Endothelial cell of umbilical vein (primary cell): ENCODE measurements at regions not wholly inside any gene's neighbourhood (a gene's known extent, or its start where the extent isn't known, plus 50 kb on each side); places are given as distances from the start of the nearest gene placed in this dataset.

ENCODE experiments used
- BruUV-seq: library from RNA; stranded (reverse); fragments of 400-500 nt; replicated peaks from 2 replicates; lab custom pipeline; 2021; lab: Mats Ljungman, UMichigan
- CTCF ChIA-PET: fragments of 300-600, 350-600 bp; sonication (Branson Sonifier 250); formaldehyde crosslinking; loops from one replicate; lab custom pipeline; 2021; ENCODE audit warnings: antibody characterized with exemption, inconsistent platforms; lab: Charles Lee
- POLR2A ChIA-PET: fragments of 300-600, 350-600 bp; sonication (Branson Sonifier 250); formaldehyde crosslinking; loops from one replicate; lab custom pipeline; 2021; ENCODE audit warnings: antibody characterized with exemption, inconsistent platforms; lab: Charles Lee
- DNase-seq: peaks from one replicate; pipeline ENCODE4 v3.0.0-alpha.2; 2011; ENCODE audit warnings: low read depth, low spot score
- FAIRE-seq: peaks from 2 replicates; lab custom pipeline; 2011; peaks lifted over from hg19 to GRCh38; lab: Jason Lieb, UNC
- H2AFZ ChIP-seq: 2 replicates; pipeline ENCODE4 v1.6.0; 2012; ENCODE audit warnings: low read depth, low read length, control low read depth, inconsistent platforms
- H3K27ac ChIP-seq: 2 replicates; pipeline ENCODE4 v1.5.1; 2011; ENCODE audit warnings: low read depth, mild to moderate bottlenecking, control low read depth, low read length, moderate library complexity; ENCODE audit not compliant: insufficient read depth
- H3K27me3 ChIP-seq, 2 experiments: 2 replicates each; pipeline versions ENCODE4 v1.6.0 to v1.6.1; 2011; ENCODE audit warnings: low read length in 2 of 2, mixed read lengths in 1 of 2; ENCODE audit not compliant: control insufficient read depth in 2 of 2, insufficient read depth in 2 of 2
- H3K36me3 ChIP-seq, 2 experiments: 2 replicates in 1 of 2; 3 replicates in 1 of 2; pipeline ENCODE4 v1.5.1; 2011; ENCODE audit warnings: low read length in 2 of 2, mild to moderate bottlenecking in 1 of 2, moderate library complexity in 1 of 2; ENCODE audit not compliant: control insufficient read depth in 2 of 2, insufficient read depth in 2 of 2; ENCODE audit errors: extremely low read depth in 1 of 2
- H3K4me1 ChIP-seq: 3 replicates; pipeline ENCODE4 v1.5.1; 2011; ENCODE audit warnings: mild to moderate bottlenecking, low read length; ENCODE audit not compliant: control insufficient read depth, insufficient read depth; ENCODE audit errors: extremely low read depth
- H3K4me2 ChIP-seq: 2 replicates; pipeline ENCODE4 v1.6.1; 2011; ENCODE audit warnings: low read length, control low read depth, mixed read lengths; ENCODE audit not compliant: insufficient read depth
- H3K4me3 ChIP-seq, 3 experiments: fragments of 200-600 bp in 1 of 3; sonication (generic), shearing (Covaris generic) in 1 of 3; replicated peaks in 1 of 3; 2 replicates each; pipeline ENCODE4 v1.5.1; 2011 to 2016; ENCODE audit warnings: control low read depth in 3 of 3, low read length in 3 of 3, mild to moderate bottlenecking in 2 of 3, inconsistent platforms in 1 of 3, low read depth in 1 of 3, moderate library complexity in 1 of 3; ENCODE audit not compliant: insufficient read depth in 1 of 3
- H3K79me2 ChIP-seq: 2 replicates; pipeline ENCODE4 v1.6.0; 2012; ENCODE audit warnings: low read length, inconsistent platforms; ENCODE audit not compliant: control insufficient read depth, insufficient read depth
- H3K9ac ChIP-seq: replicated peaks from 2 replicates; pipeline ENCODE3; 2011; ENCODE audit warnings: low read length, control low read depth; ENCODE audit not compliant: insufficient read depth; ENCODE audit errors: extremely low read depth
- H3K9me1 ChIP-seq: replicated peaks from 3 replicates; pipeline ENCODE4 v1.6.0; 2011; ENCODE audit warnings: mild to moderate bottlenecking, low read length; ENCODE audit not compliant: control insufficient read depth, insufficient read depth; ENCODE audit errors: extremely low read depth
- H3K9me3 ChIP-seq: replicated peaks from 2 replicates; pipeline ENCODE4 v1.5.1; 2012; ENCODE audit warnings: low read length, inconsistent platforms; ENCODE audit not compliant: control insufficient read depth, insufficient read depth
- H4K20me1 ChIP-seq: replicated peaks from 2 replicates; pipeline ENCODE3; 2011; ENCODE audit warnings: mild to moderate bottlenecking, low read length; ENCODE audit not compliant: control insufficient read depth, insufficient read depth; ENCODE audit errors: extremely low read depth
- CTCF ChIP-seq, 2 donors: IDR thresholded peaks; 1 replicate in 1 of 2; 2 replicates in 1 of 2; pipeline ENCODE4 v1.5.1; 2011; ENCODE audit warnings: low read length in 2 of 2, mild to moderate bottlenecking in 2 of 2, moderate library complexity in 2 of 2, control low read depth in 1 of 2, inconsistent platforms in 1 of 2, low read depth in 1 of 2; ENCODE audit not compliant: insufficient read depth in 1 of 2; ENCODE audit errors: extremely low read depth in 1 of 2
- EZH2 ChIP-seq: IDR thresholded peaks from 2 replicates; pipeline ENCODE4 v1.6.1; 2012; ENCODE audit warnings: borderline replicate concordance, low read depth, mild to moderate bottlenecking, moderate library complexity, low read length, inconsistent platforms; ENCODE audit not compliant: severe bottlenecking
- FOS ChIP-seq: IDR thresholded peaks from 2 replicates; pipeline ENCODE4 v1.6.1; 2011; ENCODE audit warnings: mild to moderate bottlenecking, low read length, moderate library complexity, borderline replicate concordance; ENCODE audit not compliant: insufficient read depth
- GATA2 ChIP-seq: IDR thresholded peaks from 2 replicates; pipeline ENCODE4 v1.7.0; 2011; ENCODE audit warnings: low read depth, mild to moderate bottlenecking, moderate library complexity, mixed read lengths, low read length; ENCODE audit not compliant: insufficient read length, insufficient read depth
- JUN ChIP-seq: IDR thresholded peaks from 2 replicates; pipeline ENCODE4 v1.6.1; 2011; ENCODE audit warnings: borderline replicate concordance, low read depth; ENCODE audit not compliant: insufficient read length, insufficient read depth
- MAX ChIP-seq: IDR thresholded peaks from 2 replicates; pipeline ENCODE4 v1.6.1; 2011; ENCODE audit not compliant: insufficient read depth, insufficient read length
- MYC ChIP-seq: IDR thresholded peaks from one replicate; pipeline ENCODE4 v1.6.1; 2011; ENCODE audit warnings: mild to moderate bottlenecking, low read depth, low read length
- POLR2A ChIP-seq: IDR thresholded peaks from 2 replicates; pipeline ENCODE4 v1.6.1; 2012; ENCODE audit warnings: low read depth, mild to moderate bottlenecking, control low read depth, low read length
- POLR2AphosphoS5 ChIP-seq: IDR thresholded peaks from 2 replicates; pipeline ENCODE4 v1.6.1; 2012; ENCODE audit warnings: low read depth, mild to moderate bottlenecking, control low read depth, low read length, moderate library complexity; ENCODE audit not compliant: insufficient read depth
- dilution Hi-C: fragments of 300-500 bp; cut with MboI; formaldehyde crosslinking; loops from one replicate; pipeline ENCODE4 v1.15.0; 2019; ENCODE audit warnings: low sequenced_read_pairs; ENCODE audit not compliant: extremely low pct_ligation_motif_present
- intact Hi-C: fragments of 100-400 bp; cut with micrococcal nuclease; formaldehyde crosslinking; loops from one replicate; pipeline ENCODE4 v1.10.0; 2022

- Histone ChIP-seq H3K4me3 (no peak overlapping the region), H3K9ac (no peak overlapping the region), H3K4me1 (no peaks in the 10 kb centered on the region), H4K20me1 (no peaks in the 10 kb centered on the region), H2AFZ (no peak overlapping the region), H3K36me3 (no peaks in the 10 kb centered on the region), H3K27ac (no peak overlapping the region), H3K27me3 (no peaks in the 10 kb centered on the region), H3K9me3 (peaks cover 3% of the 10 kb centered on the region), H3K4me2 (no peak overlapping the region), H3K9me1 (no peaks in the 10 kb centered on the region), H3K79me2 (no peaks in the 10 kb centered on the region)
- intact Hi-C loops, result no loop called here
- ChIA-PET POLR2A (no interaction called here), CTCF (no interaction called here)
- TF ChIP-seq POLR2AphosphoS5 (no peak), MYC (no peak), CTCF (IDR thresholded peaks at IDR 0.05; ENCODE audit: extremely low read depth in 1 of 2, insufficient read depth in 1 of 2, low read depth in 1 of 2, low read length in 2 of 2) (no peak), POLR2A (no peak), GATA2 (no peak), JUN (no peak), MAX (no peak), FOS (no peak), EZH2 (no peak)
- BruUV-seq, result no TSS peak
- FAIRE-seq (no peak), DNase-seq (no peak)
- dilution Hi-C loops, result no loop called here
These were observed 203.9 kb downstream of the TECRL start for GRCh38 chr4:64205376-64205775.
